ENCODE measurements at regions not wholly inside any gene's neighbourhood (a gene's known extent, or its start where the extent isn't known, plus 50 kb on each side); places are given as distances from the start of the nearest gene placed in this dataset.
"Not testable (repeated sequence)": the region's sequence is repeated elsewhere in the genome, so short reads cannot be mapped to it uniquely, and the experiment has no call there.

DNA sequence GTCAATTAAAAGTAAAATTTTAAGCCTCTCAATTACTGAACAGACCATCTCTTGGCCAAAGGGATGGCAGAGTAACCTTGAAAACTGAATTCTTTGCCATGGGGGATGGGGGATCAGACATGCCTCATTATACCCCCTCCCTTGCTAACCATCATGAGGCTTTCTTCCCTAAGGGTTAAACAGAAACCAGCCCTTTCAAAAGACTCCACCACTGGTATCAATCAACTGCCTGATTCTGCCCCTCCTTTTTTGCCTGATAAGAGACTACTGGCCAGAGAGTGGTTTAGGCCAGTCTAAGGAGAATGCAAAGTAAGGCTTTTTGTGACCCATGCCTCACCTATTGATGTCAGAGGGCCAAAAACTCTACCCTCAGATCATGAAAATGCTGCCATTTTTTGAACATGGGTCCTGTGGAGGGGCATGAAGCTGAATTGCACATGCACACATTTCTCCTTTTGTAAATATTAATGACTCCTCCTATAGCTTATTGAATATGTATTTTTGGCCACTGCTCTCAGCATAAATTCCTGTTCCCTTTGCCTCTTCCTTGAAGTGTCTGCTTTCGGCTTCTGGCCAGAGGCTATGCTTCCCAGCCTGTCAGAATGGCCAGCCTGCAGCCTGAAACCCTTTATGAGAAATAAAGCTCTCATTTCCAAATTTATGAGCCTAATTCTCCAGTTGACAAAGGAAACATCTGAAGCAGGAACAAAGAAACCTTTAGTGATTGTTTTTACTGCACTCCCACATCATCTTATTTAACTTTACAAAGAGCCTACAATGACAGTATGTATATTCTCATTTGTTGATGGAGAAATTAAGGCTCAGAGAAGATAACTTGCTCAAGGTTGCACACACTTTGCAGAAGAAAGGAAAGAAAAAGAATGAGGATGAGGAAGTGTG is 270.7 kb upstream of the CELF4 start:
- TF ChIP-seq, protein P1, sequence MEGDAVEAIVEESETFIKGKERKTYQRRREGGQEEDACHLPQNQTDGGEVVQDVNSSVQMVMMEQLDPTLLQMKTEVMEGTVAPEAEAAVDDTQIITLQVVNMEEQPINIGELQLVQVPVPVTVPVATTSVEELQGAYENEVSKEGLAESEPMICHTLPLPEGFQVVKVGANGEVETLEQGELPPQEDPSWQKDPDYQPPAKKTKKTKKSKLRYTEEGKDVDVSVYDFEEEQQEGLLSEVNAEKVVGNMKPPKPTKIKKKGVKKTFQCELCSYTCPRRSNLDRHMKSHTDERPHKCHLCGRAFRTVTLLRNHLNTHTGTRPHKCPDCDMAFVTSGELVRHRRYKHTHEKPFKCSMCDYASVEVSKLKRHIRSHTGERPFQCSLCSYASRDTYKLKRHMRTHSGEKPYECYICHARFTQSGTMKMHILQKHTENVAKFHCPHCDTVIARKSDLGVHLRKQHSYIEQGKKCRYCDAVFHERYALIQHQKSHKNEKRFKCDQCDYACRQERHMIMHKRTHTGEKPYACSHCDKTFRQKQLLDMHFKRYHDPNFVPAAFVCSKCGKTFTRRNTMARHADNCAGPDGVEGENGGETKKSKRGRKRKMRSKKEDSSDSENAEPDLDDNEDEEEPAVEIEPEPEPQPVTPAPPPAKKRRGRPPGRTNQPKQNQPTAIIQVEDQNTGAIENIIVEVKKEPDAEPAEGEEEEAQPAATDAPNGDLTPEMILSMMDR (IDR thresholded peaks at IDR 0.05), result no peak
- TF ChIP-seq POLR2AphosphoS5 (IDR thresholded peaks at IDR 0.05), result no peak
- Histone ChIP-seq H3K27me3 (no peaks in the 10 kb centered on the region), H3K36me3 (no peaks in the 10 kb centered on the region), H3K27ac (no peak overlapping the region), H3K9me3 (no peaks in the 10 kb centered on the region), H3K4me1 (no peaks in the 10 kb centered on the region), H3K4me3 (no peak overlapping the region)
- DNase-seq, result no peak
- intact Hi-C loops (cut with DNase I), result no loop called here
- WGBS, 2 donors, result 75 to 81% methylated on average over 1 of the region's 1 CpG

DNA sequence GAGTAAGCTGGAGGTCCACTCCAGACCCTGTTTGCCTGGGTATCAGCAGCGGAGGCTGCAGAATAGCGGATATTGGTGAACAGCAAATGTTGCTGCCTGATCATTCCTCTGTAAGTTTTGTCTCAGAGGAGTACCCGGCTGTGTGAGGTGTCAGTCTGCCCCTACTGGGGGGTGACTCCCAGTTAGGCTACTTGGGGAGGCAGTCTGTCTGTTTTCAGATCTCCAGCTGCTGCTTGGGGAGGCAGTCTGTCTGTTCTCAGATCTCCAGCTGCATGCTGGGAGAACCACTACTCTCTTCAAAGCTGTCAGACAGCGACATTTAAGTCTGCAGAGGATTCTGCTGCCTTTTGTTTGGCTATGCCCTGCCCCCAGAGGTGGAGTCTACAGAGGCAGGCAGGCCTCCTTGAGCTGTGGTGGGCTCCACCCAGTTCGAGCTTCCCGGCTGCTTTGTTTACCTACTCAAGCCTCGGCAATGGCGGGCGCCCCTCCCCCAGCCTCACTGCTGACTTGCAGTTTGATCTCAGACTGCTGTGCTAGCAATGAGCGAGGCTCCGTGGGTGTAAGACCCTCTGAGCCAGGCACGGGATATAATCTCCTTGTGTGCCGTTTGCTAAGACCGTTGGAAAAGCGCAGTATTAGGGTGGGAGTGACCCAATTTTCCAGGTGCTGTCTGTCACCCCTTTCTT is 266.6 kb upstream of the CELF4 start:
- H3K27ac ChIP-seq; H3K4me1 ChIP-seq; H3K27me3 ChIP-seq; H3K9me3 ChIP-seq; DNase-seq; intact Hi-C loops (cut with DNase I); H3K36me3 ChIP-seq; H3K4me3 ChIP-seq: not testable (repeated sequence)
- WGBS, 2 donors, result 93 to 94% methylated on average over 15 of the region's 15 CpGs

DNA sequence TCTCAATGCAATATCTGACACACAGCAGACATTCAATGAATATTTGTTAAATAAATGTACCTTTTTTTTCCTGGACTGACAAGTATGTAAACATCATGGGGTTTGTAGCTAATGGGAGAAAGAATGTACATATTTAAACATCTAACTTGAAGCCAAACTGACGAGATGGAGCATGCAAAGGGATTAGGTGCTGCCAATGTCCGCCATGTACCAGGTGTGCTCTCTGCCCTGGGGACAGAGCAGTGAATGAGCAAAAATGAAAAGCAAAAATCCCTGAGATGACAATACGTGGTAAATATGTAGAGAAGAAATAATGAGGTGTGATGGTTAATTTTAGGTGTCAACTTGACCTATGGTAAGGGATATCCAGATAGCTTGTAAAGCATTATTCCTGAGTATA is 247.4 kb upstream of the CELF4 start:
- Histone ChIP-seq H3K27ac (no peak overlapping the region), H3K9me3 (peaks cover 0 to 3% (median 0%) of the 10 kb centered on the region in 4 donors), H3K4me1 (no peaks in the 10 kb centered on the region), H3K36me3 (no peaks in the 10 kb centered on the region), H3K4me3 (no peak overlapping the region), H3K27me3 (no peaks in the 10 kb centered on the region)
- DNase-seq, result no peak
- intact Hi-C loops (cut with DNase I), result no loop called here
- TF ChIP-seq POLR2AphosphoS5 (IDR thresholded peaks at IDR 0.05), result no peak
- TF ChIP-seq POLR2A (IDR thresholded peaks at IDR 0.05), result no peak
- TF ChIP-seq, protein P1 (IDR thresholded peaks at IDR 0.05), result no peak
- TF ChIP-seq EP300 (IDR thresholded peaks at IDR 0.05), result no peak
- WGBS, 2 donors, result 67 to 84% methylated on average over 3 of the region's 3 CpGs

DNA sequence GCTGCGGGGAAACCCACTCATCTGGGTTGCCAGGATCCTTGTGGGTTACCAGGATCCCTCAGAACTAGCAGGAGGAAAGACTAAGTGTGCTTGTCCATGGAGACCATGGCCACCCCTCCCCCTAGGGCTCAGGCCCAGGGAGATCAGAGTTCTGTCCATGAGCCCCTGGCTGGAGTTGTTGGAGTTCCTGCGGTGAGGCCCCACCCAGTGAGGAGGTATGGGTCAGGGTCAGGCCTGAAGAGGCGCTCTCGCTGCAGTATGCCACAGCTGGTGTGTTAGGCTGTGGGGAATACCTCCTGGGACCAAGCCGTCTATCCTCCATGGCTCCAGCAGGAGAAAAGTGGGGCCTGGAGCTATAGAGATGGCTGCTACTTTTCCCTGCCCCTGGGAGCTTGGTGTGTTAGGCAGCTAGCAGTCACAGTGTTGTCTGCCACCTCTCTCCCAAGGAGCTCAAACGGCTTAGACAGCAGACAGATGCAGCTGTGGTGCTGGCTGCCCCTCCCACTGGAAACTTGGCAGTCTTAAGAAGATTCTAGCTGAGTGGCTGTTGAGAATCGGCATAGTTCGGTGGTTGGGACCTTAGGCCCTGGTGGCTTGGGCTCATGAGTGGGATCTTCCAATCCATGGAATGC is 240.3 kb upstream of the CELF4 start:
- H3K36me3 ChIP-seq, result no peaks in the 10 kb centered on the region
- H3K4me1 ChIP-seq, result no peaks in the 10 kb centered on the region
- WGBS, 2 donors, result 85 to 86% methylated on average over 8 of the region's 8 CpGs
- no peak overlapping the region for H3K27ac ChIP-seq
- H3K4me3 ChIP-seq, result no peak overlapping the region
- DNase-seq, result no peak
- TF ChIP-seq POLR2AphosphoS5 (IDR thresholded peaks at IDR 0.05) (no peak), POLR2A (IDR thresholded peaks at IDR 0.05) (no peak), EP300 (IDR thresholded peaks at IDR 0.05) (no peak)
- TF ChIP-seq, protein P1 (IDR thresholded peaks at IDR 0.05), result no peak
- no peaks in the 10 kb centered on the region for H3K27me3 ChIP-seq
- intact Hi-C loops (cut with DNase I), result no loop called here
- H3K9me3 ChIP-seq, result peaks cover 0 to 3% (median 0%) of the 10 kb centered on the region in 4 donors

DNA sequence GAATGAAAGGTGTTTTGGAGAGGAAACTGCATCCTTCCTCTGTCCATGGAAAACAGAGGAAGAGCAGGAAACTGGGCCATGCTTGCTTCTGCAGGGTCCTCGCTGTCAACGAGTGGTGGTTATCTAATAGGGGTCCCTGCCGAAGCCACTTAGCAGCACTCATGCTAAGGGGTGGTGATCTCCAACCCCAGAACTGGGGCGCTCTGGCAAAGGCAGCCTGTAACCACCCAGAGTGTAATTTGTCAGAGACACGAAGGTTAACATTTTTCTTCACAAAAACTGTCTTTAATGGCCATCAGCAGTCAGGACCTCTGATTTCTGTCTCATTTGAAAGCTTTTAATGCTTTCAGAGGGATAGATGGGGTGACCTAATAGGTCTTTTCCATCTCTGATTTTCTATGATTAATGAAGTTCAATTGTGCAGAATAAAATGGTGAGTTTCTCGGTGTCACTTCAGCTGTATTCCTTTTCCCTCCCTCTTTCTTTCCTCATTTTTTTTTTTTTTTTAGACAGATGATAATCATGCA is 231.3 kb upstream of the CELF4 start:
- no peak overlapping the region for H3K27ac ChIP-seq
- WGBS, 2 donors, result 82 to 86% methylated on average over 6 of the region's 6 CpGs
- H3K4me3 ChIP-seq, result no peak overlapping the region
- no peaks in the 10 kb centered on the region for H3K4me1 ChIP-seq
- no peak for DNase-seq
- TF ChIP-seq EP300 (IDR thresholded peaks at IDR 0.05), result no peak
- no peak for TF ChIP-seq POLR2AphosphoS5 (IDR thresholded peaks at IDR 0.05)
- TF ChIP-seq POLR2A (IDR thresholded peaks at IDR 0.05), result no peak
- TF ChIP-seq, protein P1 (IDR thresholded peaks at IDR 0.05), result no peak
- H3K36me3 ChIP-seq, result no peaks in the 10 kb centered on the region
- H3K27me3 ChIP-seq, result no peaks in the 10 kb centered on the region
- intact Hi-C loops (cut with DNase I), result no loop called here
- no peaks in the 10 kb centered on the region for H3K9me3 ChIP-seq

Measured in sigmoid colon (tissue), 6 donors.